ENCODE measurements at regions not wholly inside any gene's neighbourhood (a gene's known extent, or its start where the extent isn't known, plus 50 kb on each side); places are given as distances from the start of the nearest gene placed in this dataset.

- Histone ChIP-seq H3K9me3 (no peaks in the 10 kb centered on the region), H3K27ac (no peak overlapping the region), H3K4me3 (no peak overlapping the region), H3K27me3 (no peaks in the 10 kb centered on the region), H3K4me1 (no peaks in the 10 kb centered on the region), H3K36me3 (no peaks in the 10 kb centered on the region)
- no peak for DNase-seq (ENCODE audit: low spot score)
- no peak for TF ChIP-seq CTCF (IDR thresholded peaks at IDR 0.05)
Observed at GRCh38 chr7:85525676-85526075, 338.8 kb upstream of the SEMA3D start.

- Histone ChIP-seq H3K4me1 (no peaks in the 10 kb centered on the region), H3K27me3 (no peaks in the 10 kb centered on the region), H3K36me3 (no peaks in the 10 kb centered on the region), H3K9me3 (no peaks in the 10 kb centered on the region), H3K27ac (no peak overlapping the region), H3K4me3 (no peak overlapping the region)
- no peak for TF ChIP-seq CTCF (IDR thresholded peaks at IDR 0.05)
- no peak for DNase-seq (ENCODE audit: low spot score)
Observed at GRCh38 chr7:85522070-85522469, 335.2 kb upstream of the SEMA3D start.

GRCh38 chr7:85521108-85521694 lies 334.3 kb upstream of the SEMA3D start:
- H3K36me3 ChIP-seq: no peaks in the 10 kb centered on the region
- H3K27me3 ChIP-seq: no peaks in the 10 kb centered on the region
- DNase-seq (ENCODE audit: low spot score): no peak
- no peaks in the 10 kb centered on the region for H3K9me3 ChIP-seq
- H3K4me1 ChIP-seq: no peaks in the 10 kb centered on the region
- no peak overlapping the region for H3K27ac ChIP-seq
- no peak for TF ChIP-seq CTCF (IDR thresholded peaks at IDR 0.05)
- H3K4me3 ChIP-seq: no peak overlapping the region

- Histone ChIP-seq H3K4me3 (no peak overlapping the region), H3K9me3 (no peaks in the 10 kb centered on the region), H3K36me3 (no peaks in the 10 kb centered on the region), H3K4me1 (no peaks in the 10 kb centered on the region), H3K27me3 (no peaks in the 10 kb centered on the region), H3K27ac (no peak overlapping the region)
- no peak for DNase-seq (ENCODE audit: low spot score)
- TF ChIP-seq CTCF (IDR thresholded peaks at IDR 0.05): no peak
Observed at GRCh38 chr7:85520175-85520574, 333.3 kb upstream of the SEMA3D start.

GRCh38 chr7:85516675-85517074 lies 329.8 kb upstream of the SEMA3D start:
- DNase-seq (ENCODE audit: low spot score): no peak
- H3K36me3 ChIP-seq: no peaks in the 10 kb centered on the region

More at GRCh38 chr7:85516675-85517074, 329.8 kb upstream of the SEMA3D start:
- Histone ChIP-seq H3K9me3 (no peaks in the 10 kb centered on the region), H3K27ac (no peak overlapping the region), H3K4me3 (no peak overlapping the region), H3K4me1 (no peaks in the 10 kb centered on the region), H3K27me3 (no peaks in the 10 kb centered on the region)
- no peak for TF ChIP-seq CTCF (IDR thresholded peaks at IDR 0.05)
